HG03571 (cell line): ENCODE measurements at regions not wholly inside any gene's neighbourhood (a gene's known extent, or its start where the extent isn't known, plus 50 kb on each side); places are given as distances from the start of the nearest gene placed in this dataset.
"Not testable (repeated sequence)": the region's sequence is repeated elsewhere in the genome, so short reads cannot be mapped to it uniquely, and the experiment has no call there.

Experiments
- ATAC-seq: cut with Tn5 transposase; IDR thresholded peaks from one replicate; pipeline ENCODE4 v1.9.1; 2021; ENCODE audit not compliant: unreplicated experiment

DNA sequence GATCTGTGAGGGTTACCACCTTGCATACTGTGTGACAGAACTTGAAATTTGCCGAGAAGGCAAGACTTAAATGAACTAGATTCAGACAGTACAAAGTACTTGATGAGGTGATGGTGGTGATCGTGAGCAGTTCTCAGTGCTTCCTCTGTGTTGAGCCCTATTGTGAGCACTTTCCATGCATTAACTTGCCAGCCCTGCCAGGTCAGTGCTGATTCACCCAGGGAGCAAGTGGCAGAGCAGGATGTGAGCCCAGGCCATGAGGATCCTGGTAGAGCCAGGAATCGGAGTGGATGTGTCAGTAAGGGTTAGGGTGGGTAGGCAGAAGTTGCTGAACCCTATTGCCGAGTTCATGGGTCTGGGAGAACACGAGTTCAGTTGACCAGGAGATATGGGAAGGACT lies 4545.7 kb upstream of the TPTE start:
- ATAC-seq: not testable (repeated sequence)

DNA sequence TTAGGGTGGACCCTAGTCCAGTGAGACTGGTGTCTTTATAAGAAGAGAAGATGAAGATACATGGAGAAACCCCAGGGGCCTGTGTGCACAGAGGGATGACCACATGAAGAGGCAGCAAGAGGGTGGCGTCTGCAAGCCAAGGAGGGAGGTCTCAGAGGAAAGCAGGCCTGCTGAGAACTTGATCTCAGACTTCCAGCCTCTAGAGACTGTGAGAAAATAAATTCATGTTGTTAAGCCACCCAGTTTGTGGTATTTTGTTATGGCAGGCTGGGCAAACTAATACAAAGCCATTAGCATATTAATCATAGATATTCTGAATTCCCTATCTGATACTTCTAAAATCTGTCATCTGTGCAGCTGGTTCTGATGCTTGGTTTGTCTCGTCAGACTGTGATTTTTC lies 4523.8 kb upstream of the TPTE start:
- not testable (repeated sequence) for ATAC-seq

DNA sequence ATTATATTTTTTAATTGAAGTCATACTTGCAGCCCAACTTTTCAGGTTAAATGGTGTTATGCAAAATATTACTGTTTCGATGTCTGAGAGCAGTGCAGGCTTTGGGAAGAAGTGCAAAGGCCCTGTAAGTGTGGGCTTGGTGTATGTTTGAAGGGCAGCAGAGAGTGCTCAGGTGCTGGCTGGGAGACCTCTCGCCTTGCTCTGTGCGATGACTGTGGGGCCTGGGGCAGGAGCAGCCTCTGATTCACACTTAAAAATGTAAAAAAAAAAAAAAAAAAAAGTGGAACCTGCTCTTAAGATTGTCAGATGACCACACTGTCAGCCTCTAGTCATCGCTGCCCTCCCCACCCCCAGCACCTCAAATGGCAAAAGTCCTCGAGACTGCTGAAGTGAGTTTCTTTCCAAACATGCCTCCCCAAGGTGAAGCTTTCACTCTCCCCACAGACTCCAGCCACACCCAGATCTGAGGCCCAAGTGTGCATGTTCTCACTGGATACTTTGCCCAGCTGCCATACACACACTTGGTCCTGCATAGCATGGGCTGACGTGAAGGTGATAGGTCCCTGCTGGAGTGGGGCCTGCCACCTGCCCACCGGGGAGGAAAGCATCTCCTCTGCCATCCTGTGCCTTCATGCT lies 4505.8 kb upstream of the TPTE start:
- ATAC-seq: not testable (repeated sequence)

- not testable (repeated sequence) for ATAC-seq
These were observed 4500.9 kb upstream of the TPTE start for GRCh38 chr21:6020460-6020859.

DNA sequence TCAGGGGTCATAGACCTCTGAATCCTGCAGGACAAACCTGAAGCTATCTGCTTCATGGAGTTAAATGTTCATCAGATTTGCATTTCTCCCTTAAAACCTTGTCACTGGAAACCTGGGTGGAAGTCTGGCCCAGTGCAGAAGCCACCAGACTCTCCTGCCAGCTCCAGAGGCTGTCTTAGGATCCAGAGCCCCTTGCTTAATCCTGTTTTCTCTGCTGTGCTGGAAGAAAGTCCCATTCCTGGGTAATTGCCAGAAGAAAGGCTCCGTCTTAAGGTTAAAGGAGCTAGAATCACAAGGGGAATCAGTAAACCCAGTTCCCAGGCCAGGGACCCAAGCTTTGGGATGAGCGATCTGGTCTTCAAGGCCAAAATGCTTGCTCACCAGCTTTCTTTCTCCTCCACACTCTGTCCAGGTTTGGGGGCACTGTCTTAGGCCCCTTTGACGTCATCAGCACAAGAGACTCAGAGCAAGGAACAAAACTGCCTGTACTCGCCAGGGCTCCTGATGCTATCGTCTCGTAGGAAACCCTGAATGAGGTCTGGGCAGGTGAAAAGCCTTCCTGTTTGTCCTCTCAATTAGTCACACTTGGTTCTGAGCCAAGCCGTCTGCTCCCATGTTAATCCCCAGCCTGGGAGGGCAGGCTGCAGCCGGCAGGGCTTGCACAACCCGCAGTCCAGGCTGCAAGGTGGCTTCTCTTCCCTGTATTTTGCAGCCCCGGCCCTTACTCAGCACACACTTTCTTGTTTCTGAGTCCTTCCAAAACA lies 4500.2 kb upstream of the TPTE start:
- not testable (repeated sequence) for ATAC-seq

- ATAC-seq: not testable (repeated sequence)
These were observed 4499.6 kb upstream of the TPTE start for GRCh38 chr21:6021717-6022270.

DNA sequence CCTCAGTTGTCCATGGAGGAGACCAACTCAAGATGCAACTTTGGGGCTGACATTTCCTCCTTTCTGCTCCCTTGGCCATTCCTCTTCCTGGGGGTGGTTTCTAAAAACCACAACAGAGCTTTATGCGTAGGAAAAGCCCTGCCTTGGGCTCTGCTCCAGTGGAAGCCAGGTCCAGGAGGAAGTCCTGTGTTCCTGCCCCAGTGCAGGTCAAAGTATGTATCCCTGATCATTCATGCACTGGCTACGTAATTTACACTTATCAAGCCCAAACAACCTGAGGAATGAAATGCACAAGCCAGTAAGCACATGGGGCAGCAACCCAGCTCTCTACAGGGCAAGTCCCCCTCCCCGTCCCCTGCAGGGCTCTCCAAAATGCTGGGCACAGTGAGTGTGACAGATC lies 4498.1 kb upstream of the TPTE start:
- not testable (repeated sequence) for ATAC-seq

- ATAC-seq: not testable (repeated sequence)
These were observed 4496.2 kb upstream of the TPTE start for GRCh38 chr21:6025139-6025538.

DNA sequence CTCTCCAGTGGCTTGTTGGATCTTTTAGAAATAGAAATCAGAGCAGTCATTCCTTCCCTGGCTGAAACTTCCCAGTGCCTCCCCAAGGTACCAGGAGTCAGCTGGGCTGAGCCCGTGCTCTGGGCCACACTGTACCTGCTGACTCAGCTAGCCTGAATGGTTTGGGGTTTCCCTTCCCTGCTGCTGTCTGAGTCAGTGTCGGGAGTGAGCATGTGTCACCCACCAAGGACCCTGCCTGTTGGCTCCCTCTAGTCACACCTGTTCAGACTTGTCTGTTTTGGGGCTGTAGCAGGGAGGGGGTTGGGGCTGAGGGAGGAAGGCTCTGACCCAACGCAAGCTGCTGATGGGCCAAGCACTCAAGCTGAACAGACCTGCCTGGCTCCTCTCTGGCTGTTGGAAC lies 4493.9 kb upstream of the TPTE start:
- ATAC-seq: not testable (repeated sequence)

DNA sequence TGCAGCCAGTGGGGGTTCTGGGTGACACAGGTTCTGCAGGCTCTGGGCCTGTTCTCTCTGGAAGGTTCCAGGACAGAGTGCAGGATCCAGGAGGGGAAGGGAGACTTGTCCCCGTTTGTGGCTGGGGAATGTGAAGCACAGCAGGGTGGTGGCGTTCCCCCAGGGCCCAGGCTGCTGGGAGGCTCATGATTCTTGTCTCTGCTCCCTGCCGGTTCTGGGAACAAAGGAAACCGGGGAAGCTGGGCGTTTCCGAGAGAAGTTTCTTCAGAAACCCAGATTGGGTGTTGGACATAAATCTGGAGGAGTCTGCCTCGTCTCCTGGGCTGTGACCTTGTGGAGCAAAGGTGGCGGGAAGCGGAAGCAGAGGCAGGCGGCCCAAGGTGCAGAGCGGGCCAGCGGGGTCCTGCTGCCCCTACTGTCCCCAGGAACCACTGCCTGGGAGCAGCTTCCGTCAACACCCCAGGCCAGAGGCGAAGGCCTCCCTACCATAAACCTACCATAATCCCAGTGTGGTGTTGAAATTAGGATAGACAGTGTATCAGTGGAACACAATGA lies 4487.2 kb upstream of the TPTE start:
- ATAC-seq: not testable (repeated sequence)

- ATAC-seq: not testable (repeated sequence)
These were observed 4486.4 kb upstream of the TPTE start for GRCh38 chr21:6034820-6035473.

GRCh38 chr21:6035474-6036155 lies 4485.8 kb upstream of the TPTE start:
- ATAC-seq: not testable (repeated sequence)

DNA sequence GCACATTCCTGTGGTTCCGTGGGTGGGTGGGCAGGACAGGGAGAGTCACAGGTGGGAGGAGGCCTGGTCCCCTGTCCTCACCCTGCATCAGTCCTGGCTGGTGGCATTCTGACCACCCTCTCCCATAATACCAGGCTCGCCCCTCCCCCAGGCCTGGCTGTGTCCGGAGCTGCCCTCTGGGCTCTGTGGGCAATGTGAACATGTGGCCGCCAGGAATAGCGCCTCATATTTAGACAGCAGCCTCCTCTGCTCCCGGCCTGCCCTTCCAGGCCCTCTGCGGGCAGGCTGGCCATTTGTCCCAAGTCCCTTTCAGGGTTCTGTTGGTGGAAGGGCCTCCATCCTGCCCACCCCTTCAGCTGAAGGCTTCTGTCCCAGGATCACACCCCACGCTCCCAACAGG lies 4482.2 kb upstream of the TPTE start:
- ATAC-seq: not testable (repeated sequence)

DNA sequence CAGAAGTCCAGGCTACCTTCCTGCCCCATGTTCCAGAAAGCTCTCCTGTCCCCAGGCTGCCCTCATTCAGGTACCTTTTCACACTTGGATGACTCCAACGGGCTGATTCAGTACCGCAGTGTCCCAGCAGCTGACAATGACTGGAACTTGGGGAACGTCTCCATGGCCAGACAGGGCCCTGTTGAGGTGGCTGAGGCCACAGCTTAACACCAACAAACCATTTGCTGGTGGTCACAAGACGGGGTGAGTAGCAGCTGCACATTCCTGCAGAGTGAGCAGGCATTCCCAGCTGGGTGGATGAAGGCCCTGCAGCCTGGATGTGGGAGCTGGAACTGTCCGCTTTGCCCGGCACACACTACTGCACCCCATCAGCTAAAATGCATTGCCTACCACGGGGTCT lies 4481.3 kb upstream of the TPTE start:
- ATAC-seq: not testable (repeated sequence)

GRCh38 chr21:6043430-6044275 lies 4477.7 kb upstream of the TPTE start:
- ATAC-seq: not testable (repeated sequence)

DNA sequence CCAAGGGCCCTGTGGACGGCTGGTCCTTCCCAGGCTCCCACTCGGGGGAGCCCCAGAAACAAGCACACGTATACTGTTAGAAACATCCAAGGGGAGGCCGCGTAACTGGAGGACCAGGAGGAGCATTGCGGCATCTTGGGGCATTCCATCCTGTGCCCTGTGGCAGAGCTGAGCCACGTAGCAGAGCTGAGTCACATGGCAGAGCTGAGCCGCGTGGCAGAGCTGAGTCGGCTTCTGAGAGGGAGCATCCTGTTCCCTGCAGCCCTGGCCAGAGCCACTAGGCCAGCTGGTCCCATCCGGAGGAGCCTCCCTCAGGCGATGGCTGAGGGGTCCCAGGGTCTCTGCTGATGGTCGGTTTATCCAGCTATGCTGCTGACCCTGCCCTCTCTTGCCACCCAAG lies 4476.7 kb upstream of the TPTE start:
- ATAC-seq: not testable (repeated sequence)

DNA sequence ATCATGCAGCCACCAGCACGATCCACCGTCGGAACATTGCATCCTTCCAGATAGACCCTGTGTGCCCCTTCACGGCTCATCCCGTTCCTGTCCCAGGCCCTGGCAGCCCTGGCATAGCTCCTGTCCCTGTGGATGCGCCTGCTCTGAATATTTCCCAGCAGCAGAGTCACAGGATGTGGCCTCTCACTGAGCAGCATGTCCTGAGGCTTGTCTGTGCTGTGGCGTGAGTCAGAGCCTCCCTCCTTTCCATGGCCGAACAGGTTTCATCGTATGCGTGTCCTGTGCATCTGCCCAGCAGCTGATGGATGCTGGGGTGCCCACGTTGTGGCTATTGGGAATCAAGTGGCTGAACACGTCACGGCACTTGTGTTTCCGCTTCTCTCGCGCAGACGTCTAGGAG lies 4471.5 kb upstream of the TPTE start:
- not testable (repeated sequence) for ATAC-seq

GRCh38 chr21:6052109-6052508 lies 4469.3 kb upstream of the TPTE start:
- not testable (repeated sequence) for ATAC-seq

- ATAC-seq: not testable (repeated sequence)
These were observed 4468.2 kb upstream of the TPTE start for GRCh38 chr21:6053145-6053544.

DNA sequence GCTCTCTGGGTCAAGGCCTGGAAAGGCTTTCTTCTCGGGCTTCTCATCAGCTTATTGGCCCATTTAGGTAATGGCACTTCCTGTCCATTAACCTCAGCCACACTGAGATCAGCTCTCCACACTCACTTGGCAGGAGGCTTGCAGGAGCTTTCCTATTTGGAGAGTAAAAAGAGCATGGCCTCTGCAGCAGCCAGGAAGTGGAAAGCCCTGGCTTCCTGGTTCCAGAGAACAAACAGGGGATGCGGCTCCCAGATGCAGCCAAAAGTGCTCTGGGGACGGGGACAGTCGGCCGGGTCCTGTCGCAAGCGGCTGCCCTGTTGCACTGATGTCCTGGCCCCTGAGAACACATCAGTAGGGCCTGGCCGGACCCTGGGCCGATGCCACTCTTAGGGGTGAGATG lies 4462.4 kb upstream of the TPTE start:
- ATAC-seq: not testable (repeated sequence)
